PFSK-1 (cell line): ENCODE measurements at regions not wholly inside any gene's neighbourhood (a gene's known extent, or its start where the extent isn't known, plus 50 kb on each side); places are given as distances from the start of the nearest gene placed in this dataset.

Source experiments
- FOXP2 ChIP-seq: optimal IDR thresholded peaks from 2 replicates; pipeline ENCODE3; 2011; ENCODE audit warnings: borderline replicate concordance, control low read depth, inconsistent platforms; ENCODE audit not compliant: insufficient read depth; ENCODE audit errors: extremely low read length, extremely low read depth
- POLR2AphosphoS5 ChIP-seq: IDR thresholded peaks from 2 replicates; pipeline ENCODE4 v1.6.1; 2012; ENCODE audit warnings: low read depth, mild to moderate bottlenecking, control low read depth, low read length, moderate library complexity
- REST ChIP-seq, 2 experiments: IDR thresholded peaks; 2 replicates each; pipeline versions ENCODE4 v1.6.1 to v1.8.0; 2011 to 2012; ENCODE audit warnings: low read depth in 2 of 2, low read length in 2 of 2, control low read depth in 1 of 2, inconsistent platforms in 1 of 2, mild to moderate bottlenecking in 1 of 2, moderate library complexity in 1 of 2; ENCODE audit not compliant: insufficient read depth in 1 of 2
- SIN3A ChIP-seq: IDR thresholded peaks from 2 replicates; pipeline ENCODE4 v1.6.1; 2012; ENCODE audit warnings: mild to moderate bottlenecking, low read length, moderate library complexity, borderline replicate concordance; ENCODE audit not compliant: insufficient read depth
- TAF1 ChIP-seq: IDR thresholded peaks from 2 replicates; pipeline ENCODE4 v1.6.1; 2012; ENCODE audit warnings: low read length, control low read depth, borderline replicate concordance; ENCODE audit not compliant: insufficient read depth

DNA sequence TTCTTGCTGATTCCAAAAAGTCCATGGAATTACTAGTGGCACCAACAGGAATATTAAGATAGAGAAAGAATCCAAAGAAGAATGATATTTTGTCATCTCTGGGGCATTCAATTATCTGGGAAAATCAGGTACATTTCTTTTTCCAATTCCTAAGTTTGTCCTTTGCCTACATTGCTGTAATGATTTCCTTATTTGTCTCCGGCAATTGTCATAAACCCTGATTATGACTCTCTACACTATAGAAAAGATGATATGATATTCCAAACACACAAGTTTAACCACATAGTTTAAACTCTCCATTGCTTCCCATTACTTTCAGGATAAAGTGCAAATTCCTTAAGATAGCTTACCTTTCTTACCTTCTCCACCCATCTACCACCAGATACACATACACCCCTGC is 647.0 kb downstream of the PLPP3 start:
- TF ChIP-seq POLR2AphosphoS5 = no peak
- TF ChIP-seq FOXP2 = no peak
- TF ChIP-seq REST (IDR thresholded peaks at IDR 0.05; ENCODE audit: insufficient read depth in 1 of 2, low read depth in 2 of 2, low read length in 2 of 2) = no peak
- no peak for TF ChIP-seq TAF1
- no peak for TF ChIP-seq SIN3A

- TF ChIP-seq REST (IDR thresholded peaks at IDR 0.05; ENCODE audit: insufficient read depth in 1 of 2, low read depth in 2 of 2, low read length in 2 of 2) (no peak), SIN3A (no peak), FOXP2 (no peak)
Observed at GRCh38 chr1:55931081-55931940, 648.1 kb downstream of the PLPP3 start.

- TF ChIP-seq SIN3A = no peak
- no peak for TF ChIP-seq FOXP2
- no peak for TF ChIP-seq REST (IDR thresholded peaks at IDR 0.05; ENCODE audit: insufficient read depth in 1 of 2, low read depth in 2 of 2, low read length in 2 of 2)
- TF ChIP-seq TAF1 = no peak
- TF ChIP-seq POLR2AphosphoS5 = no peak
Observed at GRCh38 chr1:55929652-55930051, 649.7 kb downstream of the PLPP3 start.

GRCh38 chr1:55928576-55928975 is 650.8 kb downstream of the PLPP3 start:
- TF ChIP-seq SIN3A = no peak
- TF ChIP-seq REST (IDR thresholded peaks at IDR 0.05; ENCODE audit: insufficient read depth in 1 of 2, low read depth in 2 of 2, low read length in 2 of 2) = no peak
- no peak for TF ChIP-seq FOXP2
- no peak for TF ChIP-seq POLR2AphosphoS5
- no peak for TF ChIP-seq TAF1
